GM12878 (cell line): ENCODE measurements at regions not wholly inside any gene's neighbourhood (a gene's known extent, or its start where the extent isn't known, plus 50 kb on each side); places are given as distances from the start of the nearest gene placed in this dataset.

Experiments
- ATAC-seq: fragments of 200-7000 bp; cut with Tn5 transposase; 3 replicates; pipeline ENCODE4 v1.9.1; 2020; ENCODE audit warnings: mild to moderate bottlenecking, moderate library complexity
- BruUV-seq: library from RNA; stranded (reverse); fragments of 400-500 nt; replicated peaks from 2 replicates; lab custom pipeline; 2021; lab: Mats Ljungman, UMichigan
- CTCF ChIA-PET: fragments of 300-600 bp; sonication (Branson Sonifier 250); formaldehyde crosslinking; extraction: SDS; loops from one replicate; lab custom pipeline; 2021; ENCODE audit warnings: inconsistent platforms; lab: Yijun Ruan, JAX
- POLR2A ChIA-PET: fragments of 350-600 bp; formaldehyde crosslinking; extraction: SDS; loops from one replicate; lab custom pipeline; 2021; ENCODE audit warnings: inconsistent platforms; lab: Charles Lee
- RAD21 ChIA-PET: fragments of 300-600 bp; sonication (Branson Sonifier 250); formaldehyde crosslinking; loops from one replicate; lab custom pipeline; 2023; ENCODE audit warnings: antibody characterized with exemption; ENCODE audit not compliant: unreplicated experiment; lab: Charles Lee
- SMC1A ChIA-PET: fragments of 300-600 bp; sonication (Branson Sonifier 250); formaldehyde crosslinking; loops from one replicate; lab custom pipeline; 2023; ENCODE audit not compliant: unreplicated experiment, uncharacterized antibody; lab: Charles Lee
- DNase-seq: peaks from one replicate; pipeline ENCODE4 v3.0.0-alpha.2; 2011; ENCODE audit warnings: low read depth, low spot score
- FAIRE-seq: peaks from 3 replicates; lab custom pipeline; 2011; peaks lifted over from hg19 to GRCh38; lab: Jason Lieb, UNC
- H2AFZ ChIP-seq: 2 replicates; pipeline ENCODE4 v1.6.0; 2011; ENCODE audit warnings: low read depth, low read length, control low read depth; ENCODE audit not compliant: control insufficient read depth
- H3K27ac ChIP-seq: 2 replicates; pipeline ENCODE4 v1.5.1; 2011; ENCODE audit warnings: control low read depth; ENCODE audit not compliant: control insufficient read depth, insufficient read depth
- H3K27me3 ChIP-seq, 2 experiments: replicated peaks in 1 of 2; 2 replicates each; pipeline versions ENCODE4 v1.6.0 to v1.6.1; 2011; ENCODE audit warnings: low read length in 1 of 2; ENCODE audit not compliant: control insufficient read depth in 2 of 2, insufficient read depth in 2 of 2
- H3K36me3 ChIP-seq, 2 experiments: 2 replicates each; pipeline ENCODE4 v1.5.1; 2011; ENCODE audit warnings: low read length in 1 of 2; ENCODE audit not compliant: control insufficient read depth in 2 of 2, insufficient read depth in 2 of 2
- H3K4me1 ChIP-seq: 2 replicates; pipeline ENCODE4 v1.6.1; 2011; ENCODE audit warnings: mild to moderate bottlenecking, low read length, moderate library complexity, mixed read lengths; ENCODE audit not compliant: control insufficient read depth, insufficient read depth
- H3K4me2 ChIP-seq: 2 replicates; pipeline ENCODE4 v1.6.0; 2011; ENCODE audit warnings: control low read depth; ENCODE audit not compliant: control insufficient read depth, insufficient read depth
- H3K4me3 ChIP-seq: fragments of 200-600 bp; sonication (generic); 2 replicates; pipeline ENCODE4 v1.5.1; 2016
- H3K79me2 ChIP-seq: 2 replicates; pipeline ENCODE4 v1.6.0; 2011; ENCODE audit warnings: low read length; ENCODE audit not compliant: control insufficient read depth, insufficient read depth
- H3K9ac ChIP-seq: 2 replicates; pipeline ENCODE4 v1.8.0; 2011; ENCODE audit warnings: low read length, control low read depth, mixed read lengths; ENCODE audit not compliant: control insufficient read depth, insufficient read depth
- H3K9me3 ChIP-seq: replicated peaks from 3 replicates; pipeline ENCODE4 v1.5.1; 2011; ENCODE audit warnings: mild to moderate bottlenecking, low read length; ENCODE audit not compliant: control insufficient read depth, insufficient read depth
- H4K20me1 ChIP-seq: 2 replicates; pipeline ENCODE4 v1.6.0; 2011; ENCODE audit not compliant: control insufficient read depth, insufficient read depth
- ATF7 ChIP-seq: fragments of 450-650 bp; IDR thresholded peaks from 2 replicates; pipeline ENCODE4 v1.6.1; 2016; ENCODE audit warnings: low read depth, mild to moderate bottlenecking
- MXI1 ChIP-seq: fragments of 150-350 bp; IDR thresholded peaks from 2 replicates; pipeline ENCODE4 v1.6.1; 2011; ENCODE audit warnings: low read depth, mild to moderate bottlenecking, inconsistent platforms, low read length, improper control_type of control experiment
- POLR2A ChIP-seq: IDR thresholded peaks from 2 replicates; pipeline ENCODE4 v1.6.1; 2011; ENCODE audit warnings: low read depth, mild to moderate bottlenecking, low read length
- RELB ChIP-seq: fragments of 450-650 bp; IDR thresholded peaks from 2 replicates; pipeline ENCODE4 v1.6.1; 2017; ENCODE audit warnings: low read depth, mild to moderate bottlenecking, moderate library complexity
- SREBF2 ChIP-seq: IDR thresholded peaks from 2 replicates; pipeline ENCODE4 v1.6.1; 2012; ENCODE audit warnings: mild to moderate bottlenecking, low read length
- TARDBP ChIP-seq: IDR thresholded peaks from 2 replicates; pipeline ENCODE4 v1.6.1; 2016; ENCODE audit warnings: borderline replicate concordance
- ZNF24 ChIP-seq: fragments of 450-650 bp; IDR thresholded peaks from 2 replicates; pipeline ENCODE4 v1.6.1; 2017; ENCODE audit warnings: antibody characterized with exemption, mild to moderate bottlenecking
- ZNF622 ChIP-seq: fragments of 450-650 bp; IDR thresholded peaks from 2 replicates; pipeline ENCODE4 v1.6.1; 2017; ENCODE audit warnings: mild to moderate bottlenecking, inconsistent platforms
- WGBS: methylation state at CpG from one replicate; pipeline ENCODE4 v1.1.6; 2016; ENCODE audit warnings: low lambda C conversion rate; ENCODE audit not compliant: insufficient replicate concordance, insufficient coverage; ENCODE audit errors: missing lambda C conversion rate; 5-methylcytosine and 5-hydroxymethylcytosine counted together
- in situ Hi-C: fragments of 300-500 bp; cut with MboI; formaldehyde crosslinking; loops from 9 replicates; pipeline ENCODE4 v1.14.3; 2018; ENCODE audit warnings: mixed read lengths
- intact Hi-C: fragments of 100-400 bp; cut with micrococcal nuclease; formaldehyde crosslinking; loops from one replicate; pipeline ENCODE4 v1.14.2; 2022; ENCODE audit not compliant: unreplicated experiment

- ChIA-PET RAD21 (no interaction called here), POLR2A (no interaction called here), CTCF (no interaction called here), SMC1A (no interaction called here)
- H3K4me3 ChIP-seq = no peak overlapping the region
- no peaks in the 10 kb centered on the region for H4K20me1 ChIP-seq
- no peaks in the 10 kb centered on the region for H3K79me2 ChIP-seq
- no peaks in the 10 kb centered on the region for H3K4me1 ChIP-seq
- H3K4me2 ChIP-seq = no peak overlapping the region
- no peak overlapping the region for H2AFZ ChIP-seq
- TF ChIP-seq ZNF24 = no peak
- intact Hi-C loops = no loop called here
- BruUV-seq = no TSS peak
- no peak for DNase-seq
- no peak overlapping the region for H3K9ac ChIP-seq
- in situ Hi-C loops = no loop called here
- ATAC-seq = no peak
- H3K27me3 ChIP-seq = no peaks in the 10 kb centered on the region
- WGBS = 0% methylated on average over 2 of the region's 2 CpGs
- H3K27ac ChIP-seq = no peak overlapping the region
- FAIRE-seq = no peak
- H3K36me3 ChIP-seq = no peaks in the 10 kb centered on the region
- H3K9me3 ChIP-seq = no peaks in the 10 kb centered on the region
These were observed 1305.8 kb downstream of the ROBO1 start for GRCh38 chr3:78462021-78462420.

DNA sequence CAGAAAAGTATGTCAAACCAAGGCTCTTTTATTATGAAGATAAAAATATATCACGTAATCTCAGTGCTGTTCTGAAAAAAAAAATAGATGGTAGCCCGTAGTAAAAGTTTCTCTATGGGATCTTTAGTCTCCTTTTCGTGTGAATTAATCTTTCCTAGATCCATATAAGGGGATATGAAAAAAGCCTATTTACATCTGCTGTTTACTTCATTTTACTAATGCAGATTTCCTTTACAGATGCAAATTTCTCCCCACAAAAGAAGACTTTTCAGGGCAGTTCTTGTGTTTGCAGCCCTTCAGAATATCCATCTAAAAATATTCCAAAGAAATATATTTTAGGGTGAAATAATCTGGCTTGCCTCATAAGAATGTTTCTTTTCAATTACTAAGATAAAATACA lies 1291.7 kb downstream of the ROBO1 start:
- POLR2A ChIA-PET = interaction anchor here (0.6 kb wide), 1 partner anchor 169 kb away, joined by 6 read pairs; no protein-coding TSS in a partner anchor
- Histone ChIP-seq H3K9ac (no peak overlapping the region), H3K79me2 (no peaks in the 10 kb centered on the region)
- TF ChIP-seq RELB = no peak
- no peak for TF ChIP-seq POLR2A
- no peak for TF ChIP-seq TARDBP
- no peak for TF ChIP-seq ATF7
- no peak for TF ChIP-seq MXI1
- no peak for TF ChIP-seq ZNF622
- no peak for TF ChIP-seq SREBF2
- TF ChIP-seq, all 136 proteins: peak for 0
- Histone ChIP-seq H3K27ac (no peak overlapping the region), H2AFZ (no peak overlapping the region), H3K27me3 (no peaks in the 10 kb centered on the region), H3K4me3 (no peak overlapping the region), H3K9me3 (no peaks in the 10 kb centered on the region), H3K4me1 (no peaks in the 10 kb centered on the region), H3K4me2 (no peak overlapping the region), H3K36me3 (no peaks in the 10 kb centered on the region), H4K20me1 (no peaks in the 10 kb centered on the region)
- ChIA-PET SMC1A (no interaction called here), RAD21 (no interaction called here), CTCF (no interaction called here)
- in situ Hi-C loops = no loop called here
- no peak for ATAC-seq
- 12% methylated on average over 3 of the region's 3 CpGs for WGBS
- BruUV-seq = no TSS peak
- intact Hi-C loops = no loop called here
- no peak for FAIRE-seq
- DNase-seq = no peak
